ENCODE measurements at regions not wholly inside any gene's neighbourhood (a gene's known extent, or its start where the extent isn't known, plus 50 kb on each side); places are given as distances from the start of the nearest gene placed in this dataset.

- ATAC-seq (ENCODE audit: poor library complexity): no peak
- intact Hi-C loops (cut with DNase I, micrococcal nuclease): no loop called here
- POLR2A ChIA-PET: no interaction called here
- no peak for TF ChIP-seq CTCF (IDR thresholded peaks at IDR 0.05)
- Mint-ChIP-seq H3K9me3 (no peaks in the 10 kb centered on the region), H3K4me1 (ENCODE audit: low read depth) (no peaks in the 10 kb centered on the region), H3K27ac (no peak overlapping the region), H3K27me3 (peaks cover 4% of the 10 kb centered on the region), H3K4me3 (no peak overlapping the region), H3K36me3 (ENCODE audit: low read depth) (no peaks in the 10 kb centered on the region)
- H3K4me3 ChIP-seq (ENCODE audit: low read length): no peak overlapping the region
- no peaks in the 10 kb centered on the region for H3K4me1 ChIP-seq (ENCODE audit: insufficient read depth, low read length)
- H3K9me3 ChIP-seq (ENCODE audit: control insufficient read depth in 1 of 2, insufficient read depth in 1 of 2, low read length in 2 of 2): peaks cover 0 to 4% of the 10 kb centered on the region in 2 experiments
- no peaks in the 10 kb centered on the region for H3K36me3 ChIP-seq (ENCODE audit: insufficient read depth, low read length)
- CTCF ChIA-PET: no interaction called here
- H3K27ac ChIP-seq (ENCODE audit: low read depth in 1 of 2, low read length in 2 of 2): no peak overlapping the region
- H3K27me3 ChIP-seq (ENCODE audit: control insufficient read depth in 1 of 2, insufficient read depth in 2 of 2, low read length in 2 of 2): peaks cover 0 to 2% of the 10 kb centered on the region in 2 experiments
- no peak for DNase-seq
These were observed 143.9 kb downstream of the MYCN start for GRCh38 chr2:16084274-16084673.

- ChIA-PET CTCF (no interaction called here), POLR2A (no interaction called here)
- Mint-ChIP-seq H3K36me3 (ENCODE audit: low read depth) (no peaks in the 10 kb centered on the region), H3K4me1 (ENCODE audit: low read depth) (no peaks in the 10 kb centered on the region), H3K4me3 (no peak overlapping the region), H3K9me3 (no peaks in the 10 kb centered on the region), H3K27ac (no peak overlapping the region), H3K27me3 (peaks cover 4% of the 10 kb centered on the region)
- Histone ChIP-seq H3K9me3 (ENCODE audit: control insufficient read depth in 1 of 2, insufficient read depth in 1 of 2, low read length in 2 of 2) (peaks cover 0 to 4% of the 10 kb centered on the region in 2 experiments), H3K4me1 (ENCODE audit: insufficient read depth, low read length) (no peaks in the 10 kb centered on the region), H3K27me3 (ENCODE audit: control insufficient read depth in 1 of 2, insufficient read depth in 2 of 2, low read length in 2 of 2) (peaks cover 0 to 2% of the 10 kb centered on the region in 2 experiments), H3K4me3 (ENCODE audit: low read length) (no peak overlapping the region), H3K36me3 (ENCODE audit: insufficient read depth, low read length) (no peaks in the 10 kb centered on the region), H3K27ac (ENCODE audit: low read depth in 1 of 2, low read length in 2 of 2) (no peak overlapping the region)
- TF ChIP-seq CTCF (IDR thresholded peaks at IDR 0.05): no peak
- intact Hi-C loops (cut with DNase I, micrococcal nuclease): no loop called here
- ATAC-seq (ENCODE audit: poor library complexity) (no peak), DNase-seq (no peak)
These were observed 141.9 kb downstream of the MYCN start for GRCh38 chr2:16082276-16082675.

DNA sequence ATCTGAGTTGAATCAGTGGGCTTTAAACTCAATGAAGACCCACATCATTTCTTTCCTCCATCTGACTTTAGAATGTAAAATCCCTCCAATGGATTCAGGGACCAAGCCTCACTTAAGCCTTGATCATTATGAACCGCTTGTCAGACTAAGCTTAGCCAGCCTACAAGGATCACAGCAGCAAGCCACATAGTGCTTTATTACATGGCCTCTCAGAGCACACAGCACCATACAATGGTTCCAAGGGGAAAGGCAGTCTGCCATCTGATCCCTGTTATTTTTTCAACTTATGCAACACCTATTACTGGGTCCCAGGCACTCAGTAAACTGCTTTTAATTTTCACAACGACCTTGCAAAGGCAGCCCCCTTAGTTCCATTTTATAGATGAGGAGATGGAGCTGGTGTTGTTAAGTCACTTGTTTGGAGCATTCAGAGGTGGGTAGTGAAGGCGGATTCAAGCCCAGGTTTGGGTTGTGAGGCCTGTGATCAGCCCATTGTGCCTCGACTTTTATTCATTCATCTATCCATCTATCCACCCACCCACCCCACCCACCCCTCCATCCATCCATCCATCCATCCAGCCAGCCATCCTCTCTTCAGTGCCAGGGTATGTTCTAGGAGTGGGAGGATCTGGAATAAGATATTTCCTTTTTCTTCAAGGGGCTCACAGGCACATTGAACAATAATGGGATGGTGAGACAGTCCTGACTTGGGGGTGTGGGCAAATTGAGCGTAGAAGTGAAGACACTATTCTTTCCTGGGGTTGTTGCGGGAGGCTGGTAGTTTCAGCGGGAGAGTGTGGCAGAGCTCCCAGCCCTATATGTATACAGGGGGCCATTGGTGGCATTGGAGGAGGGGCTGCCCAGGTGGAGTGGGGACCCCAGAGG, 141.2 kb downstream of the MYCN start:
- TF ChIP-seq CTCF (IDR thresholded peaks at IDR 0.05): no peak
- intact Hi-C loops (cut with DNase I, micrococcal nuclease): no loop called here
- H3K4me1 Mint-ChIP-seq (ENCODE audit: low read depth): no peaks in the 10 kb centered on the region
- H3K27me3 Mint-ChIP-seq: peaks cover 4% of the 10 kb centered on the region
- H3K36me3 Mint-ChIP-seq (ENCODE audit: low read depth): no peaks in the 10 kb centered on the region
- no peaks in the 10 kb centered on the region for H3K36me3 ChIP-seq (ENCODE audit: insufficient read depth, low read length)
- CTCF ChIA-PET: no interaction called here
- H3K4me3 Mint-ChIP-seq: no peak overlapping the region
- ATAC-seq (ENCODE audit: poor library complexity) (no peak), DNase-seq (no peak)
- POLR2A ChIA-PET: no interaction called here
- no peak overlapping the region for H3K4me3 ChIP-seq (ENCODE audit: low read length)
- H3K27ac ChIP-seq (ENCODE audit: low read depth in 1 of 2, low read length in 2 of 2): no peak overlapping the region
- no peaks in the 10 kb centered on the region for H3K9me3 Mint-ChIP-seq
- H3K4me1 ChIP-seq (ENCODE audit: insufficient read depth, low read length): no peaks in the 10 kb centered on the region
- peaks cover 0 to 4% of the 10 kb centered on the region in 2 experiments for H3K9me3 ChIP-seq (ENCODE audit: control insufficient read depth in 1 of 2, insufficient read depth in 1 of 2, low read length in 2 of 2)
- H3K27me3 ChIP-seq (ENCODE audit: control insufficient read depth in 1 of 2, insufficient read depth in 2 of 2, low read length in 2 of 2): peaks cover 0 to 2% of the 10 kb centered on the region in 2 experiments
- H3K27ac Mint-ChIP-seq: no peak overlapping the region
